ENCODE measurements at regions not wholly inside any gene's neighbourhood (a gene's known extent, or its start where the extent isn't known, plus 50 kb on each side); places are given as distances from the start of the nearest gene placed in this dataset.

- no peak for TF ChIP-seq POLR2A (IDR thresholded peaks at IDR 0.05)
- TF ChIP-seq, protein P1, sequence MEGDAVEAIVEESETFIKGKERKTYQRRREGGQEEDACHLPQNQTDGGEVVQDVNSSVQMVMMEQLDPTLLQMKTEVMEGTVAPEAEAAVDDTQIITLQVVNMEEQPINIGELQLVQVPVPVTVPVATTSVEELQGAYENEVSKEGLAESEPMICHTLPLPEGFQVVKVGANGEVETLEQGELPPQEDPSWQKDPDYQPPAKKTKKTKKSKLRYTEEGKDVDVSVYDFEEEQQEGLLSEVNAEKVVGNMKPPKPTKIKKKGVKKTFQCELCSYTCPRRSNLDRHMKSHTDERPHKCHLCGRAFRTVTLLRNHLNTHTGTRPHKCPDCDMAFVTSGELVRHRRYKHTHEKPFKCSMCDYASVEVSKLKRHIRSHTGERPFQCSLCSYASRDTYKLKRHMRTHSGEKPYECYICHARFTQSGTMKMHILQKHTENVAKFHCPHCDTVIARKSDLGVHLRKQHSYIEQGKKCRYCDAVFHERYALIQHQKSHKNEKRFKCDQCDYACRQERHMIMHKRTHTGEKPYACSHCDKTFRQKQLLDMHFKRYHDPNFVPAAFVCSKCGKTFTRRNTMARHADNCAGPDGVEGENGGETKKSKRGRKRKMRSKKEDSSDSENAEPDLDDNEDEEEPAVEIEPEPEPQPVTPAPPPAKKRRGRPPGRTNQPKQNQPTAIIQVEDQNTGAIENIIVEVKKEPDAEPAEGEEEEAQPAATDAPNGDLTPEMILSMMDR (IDR thresholded peaks at IDR 0.05): no peak
Measured at GRCh38 chr2:864501-865106, 86.0 kb upstream of the SNTG2 start.
